ENCODE measurements at regions not wholly inside any gene's neighbourhood (a gene's known extent, or its start where the extent isn't known, plus 50 kb on each side); places are given as distances from the start of the nearest gene placed in this dataset.
A peak's percentile ranks its signal among the peaks of the same experiment; 100 is the strongest.
"Not testable (repeated sequence)": the region's sequence is repeated elsewhere in the genome, so short reads cannot be mapped to it uniquely, and the experiment has no call there.

DNA sequence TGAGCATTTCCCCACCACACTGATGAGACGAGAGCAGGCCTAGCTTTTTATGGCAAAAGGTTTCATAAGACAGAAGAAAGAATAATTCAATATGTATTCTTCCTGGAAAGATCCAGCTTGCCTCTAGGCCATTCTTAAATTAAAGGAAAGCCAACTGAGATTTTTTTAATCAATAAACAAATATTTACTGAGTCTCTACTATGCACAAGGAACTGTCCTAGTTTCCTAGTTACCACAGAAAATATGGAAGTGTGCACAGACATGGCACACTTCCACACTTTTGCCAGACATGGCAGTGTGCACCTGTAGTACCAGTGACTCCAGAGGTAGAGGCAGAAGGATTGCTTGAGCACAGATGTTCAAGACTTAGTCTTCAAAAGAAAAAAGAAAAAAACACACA lies 281.0 kb downstream of the CETN3 start:
- no peak for DNase-seq

DNA sequence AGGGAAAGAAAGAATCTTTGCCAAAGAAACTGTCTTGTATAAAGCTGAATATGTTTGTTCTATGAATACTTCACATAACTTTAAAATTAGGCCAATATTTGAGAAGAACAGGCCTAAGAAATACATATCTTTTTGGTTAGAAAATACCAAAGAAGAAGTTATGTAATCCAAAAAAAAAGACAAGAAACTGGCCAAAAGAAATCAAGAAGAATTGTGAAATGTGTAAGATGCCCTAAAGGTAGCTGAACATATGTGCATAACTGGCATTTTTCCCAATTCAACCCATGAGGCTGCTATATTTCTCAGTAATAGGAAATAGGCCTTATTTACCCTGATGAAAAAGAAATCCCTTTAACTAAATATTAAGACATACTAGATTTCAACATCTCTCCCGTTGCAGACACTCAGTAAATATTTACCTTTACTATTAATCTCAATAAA lies 290.0 kb downstream of the CETN3 start:
- peak in 1 of 2 experiments; percentile 28 for DNase-seq

DNA sequence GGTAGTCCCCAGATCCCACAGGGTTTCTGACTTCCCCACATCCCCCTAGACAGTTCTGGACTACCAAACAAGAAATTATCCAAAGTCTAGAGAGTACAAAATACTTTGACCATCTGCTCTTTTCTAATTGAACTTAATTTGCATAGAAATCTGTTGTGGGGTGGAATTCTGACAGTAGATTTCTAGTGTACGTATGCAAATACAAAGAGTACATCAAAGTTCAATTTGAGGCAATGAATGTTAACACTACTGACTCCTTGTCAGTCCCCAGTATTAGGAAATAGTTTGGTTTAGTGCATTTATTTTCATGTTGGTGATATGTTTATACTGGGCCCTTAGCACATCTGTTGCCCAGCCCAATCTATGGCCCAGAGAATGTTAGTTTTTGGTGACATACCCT lies 292.6 kb downstream of the CETN3 start:
- no peak for DNase-seq

DNA sequence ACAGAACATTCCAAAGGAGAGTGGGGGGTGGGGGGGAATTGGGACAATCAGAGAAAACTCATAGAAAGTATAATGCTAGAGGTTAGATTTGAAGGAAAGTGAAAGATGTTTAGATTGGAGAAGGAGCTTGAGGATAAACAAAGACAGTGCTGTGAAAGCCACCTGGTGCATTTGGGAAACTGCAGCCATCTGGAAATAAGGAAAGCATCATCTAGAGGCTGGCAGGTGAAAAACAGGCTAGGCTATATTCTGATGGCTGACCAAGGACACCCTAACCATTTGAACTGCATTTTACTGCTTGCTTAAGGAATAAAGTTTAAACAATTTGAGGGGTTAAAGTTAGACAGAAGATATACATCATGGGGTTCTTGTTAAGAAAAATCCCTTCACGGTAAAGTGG lies 296.4 kb downstream of the CETN3 start:
- no peak for DNase-seq

DNA sequence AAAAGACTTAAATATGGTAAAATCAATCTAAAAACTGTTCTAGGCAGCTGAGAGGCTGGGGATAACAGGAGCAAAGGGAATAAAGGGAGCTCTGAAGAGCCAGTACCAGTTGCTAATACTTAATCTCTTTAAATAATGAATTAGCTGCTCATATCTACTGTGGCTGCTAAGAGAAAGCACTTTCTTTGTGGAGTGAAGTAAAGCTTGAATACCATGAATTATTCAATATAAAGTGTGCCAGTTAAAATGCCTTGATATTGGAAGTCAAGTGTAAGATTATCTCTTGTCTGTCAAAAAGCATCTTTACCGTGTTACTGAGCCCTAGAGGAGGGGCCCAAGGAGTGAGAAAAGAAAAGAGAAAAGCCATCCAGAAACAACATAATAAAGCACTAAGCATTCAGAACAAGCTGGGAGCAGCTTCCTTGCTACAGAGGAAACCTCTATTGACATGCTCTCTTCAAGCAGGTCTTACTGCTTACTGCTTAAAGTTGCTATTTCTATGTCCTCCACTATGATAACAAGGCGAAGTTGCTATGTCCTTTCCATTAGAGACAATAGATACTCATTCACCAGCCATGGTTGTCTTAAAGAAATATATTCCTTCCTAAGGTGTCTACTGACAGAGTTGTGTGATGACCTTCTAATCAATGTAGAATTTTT lies 297.4 kb downstream of the CETN3 start:
- DNase-seq, result no peak

DNA sequence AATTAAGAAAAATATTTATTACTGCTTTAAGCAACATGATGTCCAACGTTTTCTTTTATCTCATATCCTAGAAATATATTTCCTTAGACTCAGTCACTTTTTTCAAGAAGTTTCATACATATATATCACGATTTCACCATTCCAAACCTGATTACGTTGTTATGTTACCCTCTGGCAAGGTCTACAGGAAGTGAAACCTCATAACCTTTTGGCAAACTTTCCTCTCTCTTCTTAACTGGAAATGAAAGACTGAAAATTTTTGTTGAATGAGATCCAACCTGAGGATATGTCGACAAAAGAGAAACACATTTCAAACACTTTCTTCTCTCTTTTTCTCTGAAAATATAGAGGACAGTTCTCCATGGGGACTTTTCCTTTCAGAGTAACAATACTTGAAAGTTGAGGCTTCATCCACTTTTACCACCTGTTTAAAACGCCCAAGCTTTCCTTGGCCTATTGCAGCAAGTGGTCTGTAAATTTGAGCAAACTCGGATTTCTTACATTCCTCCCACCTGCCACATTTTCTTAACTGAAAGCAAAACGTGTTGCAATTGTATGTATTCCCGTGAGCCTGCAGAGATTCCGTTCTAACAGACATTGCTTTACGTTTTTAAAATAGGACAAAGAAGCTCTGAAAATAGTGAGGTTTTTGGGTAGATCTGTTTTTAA lies 298.1 kb downstream of the CETN3 start:
- no peak for DNase-seq

DNA sequence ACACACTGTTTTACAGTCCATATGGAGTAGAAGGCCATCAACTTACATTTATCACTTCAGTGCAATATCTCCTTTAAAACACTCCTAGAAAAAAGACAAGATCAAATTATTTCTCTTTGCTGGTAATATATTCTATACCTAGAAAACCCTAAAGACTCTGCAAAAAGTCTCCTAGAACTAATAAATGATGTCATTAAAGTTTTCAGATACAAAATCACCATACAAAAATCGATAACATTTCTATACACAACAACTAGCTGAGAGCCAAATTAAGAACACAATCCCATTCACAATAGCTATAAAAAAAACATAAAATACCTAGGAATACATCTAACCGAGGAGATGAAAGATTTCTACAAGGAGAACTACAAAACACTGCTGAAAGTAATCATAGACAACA lies 300.3 kb downstream of the CETN3 start:
- DNase-seq, result no peak

DNA sequence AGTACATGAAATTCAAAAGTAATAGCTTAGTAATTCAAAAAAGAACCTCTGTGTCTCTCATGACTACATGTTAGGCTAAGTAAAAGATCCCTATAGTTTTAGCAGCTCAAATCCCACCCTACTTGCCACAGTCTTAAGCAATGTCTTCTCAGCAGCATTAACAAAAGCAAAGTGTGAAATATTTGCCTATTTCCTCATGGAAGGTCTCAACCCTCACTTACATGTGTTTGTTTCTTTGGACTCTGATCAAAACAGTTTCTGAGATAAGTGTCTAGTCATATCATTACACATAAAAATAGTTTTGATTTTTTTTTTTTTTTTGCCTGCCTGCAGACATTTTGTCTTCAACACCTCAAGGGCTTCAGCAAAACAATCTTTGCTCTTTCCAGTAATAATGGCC lies 310.5 kb downstream of the CETN3 start:
- no peak for DNase-seq

DNA sequence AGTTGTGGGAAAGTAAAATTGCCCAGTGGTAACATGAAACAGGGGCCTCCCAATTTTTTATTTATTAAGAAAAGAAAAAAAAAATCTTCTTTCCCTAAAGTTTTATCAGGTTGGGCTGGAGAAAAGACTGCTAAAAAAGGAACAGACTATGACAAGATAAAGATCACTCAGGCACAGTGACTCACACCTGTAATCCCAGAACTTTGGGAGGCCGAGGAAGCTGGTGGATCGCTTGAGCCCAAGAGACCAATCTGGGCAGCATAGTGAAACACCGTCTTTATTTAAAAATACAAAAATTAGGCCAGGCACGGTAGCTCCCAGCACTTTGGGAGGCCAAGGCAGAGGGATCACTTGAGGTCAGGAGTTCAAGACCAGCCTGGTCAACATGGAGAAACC lies 312.5 kb downstream of the CETN3 start:
- DNase-seq, result no peak

DNA sequence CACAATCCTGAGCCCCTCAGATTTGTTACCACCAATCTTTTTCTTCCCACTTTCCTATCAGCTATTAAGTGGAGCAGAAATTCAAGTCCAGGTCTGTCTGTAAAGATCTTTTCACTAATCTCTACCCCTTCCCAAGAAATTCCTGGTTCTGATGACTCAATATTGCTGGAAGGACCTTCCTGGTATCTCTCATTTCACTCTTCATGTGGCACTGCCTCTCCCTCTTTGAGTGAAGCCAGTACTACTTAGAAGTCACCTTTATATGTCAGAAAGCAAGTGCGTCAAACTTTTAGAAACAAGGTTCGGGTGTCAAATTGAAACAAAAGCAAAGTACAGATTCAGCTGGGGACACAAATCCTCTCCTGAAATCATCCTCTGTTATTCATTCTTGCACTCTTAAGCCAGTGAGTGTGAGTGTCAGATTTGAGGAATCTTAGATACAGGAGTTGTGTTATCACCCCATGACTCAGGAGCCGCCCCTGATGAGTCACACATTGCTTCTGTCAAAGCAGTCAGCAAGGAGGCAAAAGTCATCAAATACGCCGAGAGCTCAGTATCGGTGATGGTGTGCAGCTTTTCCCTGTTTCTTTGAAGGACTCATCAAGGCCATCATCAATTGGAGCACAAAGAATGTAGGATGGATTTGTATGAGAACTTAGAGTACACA lies 313.0 kb downstream of the CETN3 start:
- DNase-seq, result no peak

DNA sequence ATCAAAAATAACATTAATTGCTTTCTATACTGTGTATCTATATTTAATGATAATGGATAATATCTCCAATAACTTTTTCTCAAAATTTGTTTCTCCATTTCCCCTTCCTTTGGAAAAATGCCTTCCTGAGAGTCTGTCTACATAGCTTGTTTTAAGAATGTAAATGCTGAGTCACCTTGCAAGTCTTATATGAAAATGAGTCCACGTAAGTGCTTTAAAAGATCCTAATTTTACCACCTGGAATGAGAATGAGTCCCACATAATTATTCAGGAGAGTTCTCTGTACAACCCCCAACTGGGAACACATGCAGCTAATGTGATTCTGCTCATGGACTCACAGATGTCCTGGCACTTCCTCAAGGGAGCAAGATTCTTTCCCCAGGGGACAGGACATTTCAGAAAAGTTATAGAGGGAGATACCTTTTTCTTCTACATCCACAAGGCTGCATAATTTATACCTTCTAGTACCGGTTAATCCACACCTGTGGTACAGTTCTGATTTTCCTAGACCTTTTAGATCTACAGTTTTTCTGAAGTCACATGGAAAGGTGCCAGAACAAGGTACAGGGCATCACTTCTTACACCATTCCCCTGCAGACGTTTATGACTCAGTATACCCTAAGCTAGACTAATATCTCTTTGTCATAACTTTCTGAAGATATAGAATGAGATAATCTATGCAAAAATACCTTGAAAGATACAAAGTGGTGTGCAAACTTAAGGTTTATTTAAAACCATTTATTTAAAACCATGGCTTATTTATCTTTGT lies 314.1 kb downstream of the CETN3 start:
- no peak for DNase-seq

DNA sequence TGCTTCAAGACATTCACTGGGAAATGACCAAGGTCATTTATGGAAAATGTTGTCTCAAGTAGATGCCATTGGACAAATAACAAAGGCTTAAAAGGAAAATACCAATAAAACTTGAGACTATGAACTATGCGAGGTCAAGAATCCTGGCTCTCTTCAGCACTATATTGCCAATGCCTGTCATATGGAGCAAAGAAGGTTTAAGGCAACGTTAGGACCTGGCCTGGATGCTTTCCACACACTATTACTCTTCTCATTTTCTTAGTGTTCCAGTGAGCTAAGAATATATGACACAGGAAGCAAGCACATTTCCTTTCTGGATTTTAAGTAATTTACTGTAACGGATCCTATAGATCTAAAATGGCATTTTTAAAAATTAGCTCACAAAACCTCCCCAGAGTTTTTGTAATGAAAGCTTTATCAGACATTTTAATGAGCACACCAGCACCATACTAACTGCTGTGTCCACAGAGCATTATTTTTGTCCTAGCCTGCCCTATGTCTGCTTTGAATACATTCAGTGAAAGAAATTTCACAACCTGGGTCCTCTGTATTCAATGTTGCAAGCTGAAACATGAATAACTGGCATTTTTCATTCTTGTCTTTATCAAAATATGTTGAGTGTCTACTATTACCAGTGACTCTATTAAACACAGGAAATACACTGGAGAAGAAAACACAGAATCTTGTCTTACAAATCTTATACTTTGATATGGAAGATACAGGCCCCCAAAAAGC lies 315.6 kb downstream of the CETN3 start:
- DNase-seq, result no peak

DNA sequence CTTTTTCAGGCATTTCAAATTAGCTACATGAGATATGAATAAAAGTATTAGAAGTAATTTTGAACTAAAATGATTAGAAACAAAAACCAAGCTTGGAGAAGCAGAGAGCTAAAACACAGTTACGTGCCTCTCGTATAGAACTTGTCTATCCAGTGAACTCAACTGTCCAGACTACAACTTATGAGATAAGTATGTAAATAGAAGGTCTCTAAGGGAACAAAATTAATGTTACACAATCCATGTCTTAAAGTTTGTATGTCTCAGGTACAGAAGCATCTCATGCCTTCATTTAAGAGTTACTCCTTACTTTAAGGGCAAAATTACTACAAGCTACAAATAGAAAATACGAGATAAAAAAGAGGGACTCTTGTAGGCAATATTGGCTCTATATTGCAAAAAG lies 316.8 kb downstream of the CETN3 start:
- no peak for DNase-seq

DNA sequence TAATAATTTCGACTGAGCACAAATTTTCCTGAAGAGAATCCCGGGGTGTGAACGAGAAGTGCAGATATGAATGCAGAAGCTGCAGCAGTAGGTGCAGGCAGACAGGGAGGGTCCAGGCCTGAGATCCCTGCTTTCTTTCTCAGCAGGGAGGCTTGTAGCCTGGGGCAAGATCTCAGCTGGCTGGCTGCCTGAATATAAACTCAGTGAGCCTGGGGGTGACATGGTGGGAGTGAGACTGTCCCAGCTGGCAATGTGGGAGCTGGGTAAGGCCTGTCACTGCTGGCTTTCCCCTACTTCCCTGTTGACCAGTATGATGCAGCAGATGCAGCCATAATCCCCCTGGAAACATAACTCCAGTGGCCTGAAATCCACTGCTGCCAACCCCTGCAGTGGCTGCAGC lies 325.2 kb downstream of the CETN3 start:
- DNase-seq, result no peak

DNA sequence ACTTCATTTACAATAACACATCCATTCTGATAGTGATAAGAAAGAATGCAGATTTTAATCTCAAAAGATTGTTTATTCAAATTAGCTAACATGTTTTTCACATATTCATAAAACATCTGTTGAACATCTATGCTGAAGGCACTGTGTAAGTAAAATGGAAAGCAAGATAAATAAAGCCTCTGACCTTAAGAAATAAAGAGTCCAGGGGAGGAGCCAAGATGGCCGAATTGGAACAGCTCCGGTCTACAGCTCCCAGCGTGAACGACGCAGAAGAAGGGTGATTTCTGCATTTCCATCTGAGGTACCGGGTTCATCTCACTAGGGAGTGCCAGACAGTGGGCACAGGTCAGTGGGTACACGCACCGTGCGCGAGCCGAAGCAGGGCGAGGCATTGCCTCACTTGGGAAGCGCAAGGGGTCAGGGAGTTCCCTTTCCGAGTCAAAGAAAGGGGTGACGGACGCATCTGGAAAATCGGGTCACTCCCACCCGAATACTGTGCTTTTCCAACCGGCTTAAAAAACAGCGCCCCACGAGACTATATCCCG lies 336.5 kb downstream of the CETN3 start:
- not testable (repeated sequence) for DNase-seq

DNA sequence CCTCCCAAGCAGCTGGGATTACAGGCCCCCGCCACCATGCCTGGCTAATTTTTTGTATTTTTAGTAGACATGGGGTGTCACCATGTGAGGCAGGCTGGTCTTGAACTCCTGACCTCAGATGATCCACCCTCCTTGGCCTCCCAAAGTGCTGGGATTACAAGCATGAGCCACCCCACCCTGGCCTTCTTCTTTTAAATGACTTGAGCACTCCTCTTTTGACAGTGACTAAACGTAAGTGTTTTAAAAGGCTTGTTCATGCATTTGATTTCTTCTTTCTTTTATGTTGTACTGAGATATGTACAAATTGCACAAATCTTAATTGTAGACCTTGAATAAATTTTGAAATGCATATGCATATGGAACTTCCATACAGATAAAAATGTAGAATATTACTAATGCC lies 337.9 kb downstream of the CETN3 start:
- DNase-seq, result no peak

DNA sequence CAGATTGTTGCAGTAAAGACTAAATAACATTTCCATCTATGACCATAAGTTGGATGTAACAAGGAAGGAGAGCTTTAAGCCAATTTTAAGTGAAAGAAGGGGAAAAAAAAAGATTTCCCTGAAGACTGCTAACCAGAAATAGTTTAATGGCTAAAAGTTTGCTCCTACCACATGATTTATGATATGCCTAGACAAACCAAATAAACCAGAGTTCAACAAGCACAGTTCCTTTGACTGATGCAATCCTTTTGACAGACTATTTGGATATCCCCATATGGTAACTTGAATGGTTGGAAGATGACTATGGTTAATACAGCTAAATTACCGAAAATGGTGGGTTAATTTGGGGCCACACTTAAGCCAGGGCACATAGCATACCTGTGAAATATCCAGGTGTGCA lies 338.5 kb downstream of the CETN3 start:
- no peak for DNase-seq

DNA sequence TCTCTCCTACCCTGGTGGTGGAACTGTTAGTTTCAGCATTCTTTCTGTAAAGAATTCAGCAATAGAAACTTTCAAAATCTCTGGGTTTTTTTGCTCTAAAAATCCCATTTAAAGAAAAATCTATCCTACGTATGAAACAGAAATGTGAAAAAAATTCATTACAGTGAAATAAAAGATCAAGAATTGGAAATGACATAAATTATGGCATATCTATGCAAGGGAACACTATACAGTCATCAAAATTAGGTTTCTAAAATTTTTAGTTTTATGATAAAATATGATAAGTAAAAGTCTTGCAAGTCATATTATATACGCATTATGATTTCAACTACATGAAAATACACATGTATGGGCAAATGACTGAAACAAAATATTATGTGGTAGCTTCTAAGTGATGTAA lies 342.6 kb downstream of the CETN3 start:
- no peak for DNase-seq

DNA sequence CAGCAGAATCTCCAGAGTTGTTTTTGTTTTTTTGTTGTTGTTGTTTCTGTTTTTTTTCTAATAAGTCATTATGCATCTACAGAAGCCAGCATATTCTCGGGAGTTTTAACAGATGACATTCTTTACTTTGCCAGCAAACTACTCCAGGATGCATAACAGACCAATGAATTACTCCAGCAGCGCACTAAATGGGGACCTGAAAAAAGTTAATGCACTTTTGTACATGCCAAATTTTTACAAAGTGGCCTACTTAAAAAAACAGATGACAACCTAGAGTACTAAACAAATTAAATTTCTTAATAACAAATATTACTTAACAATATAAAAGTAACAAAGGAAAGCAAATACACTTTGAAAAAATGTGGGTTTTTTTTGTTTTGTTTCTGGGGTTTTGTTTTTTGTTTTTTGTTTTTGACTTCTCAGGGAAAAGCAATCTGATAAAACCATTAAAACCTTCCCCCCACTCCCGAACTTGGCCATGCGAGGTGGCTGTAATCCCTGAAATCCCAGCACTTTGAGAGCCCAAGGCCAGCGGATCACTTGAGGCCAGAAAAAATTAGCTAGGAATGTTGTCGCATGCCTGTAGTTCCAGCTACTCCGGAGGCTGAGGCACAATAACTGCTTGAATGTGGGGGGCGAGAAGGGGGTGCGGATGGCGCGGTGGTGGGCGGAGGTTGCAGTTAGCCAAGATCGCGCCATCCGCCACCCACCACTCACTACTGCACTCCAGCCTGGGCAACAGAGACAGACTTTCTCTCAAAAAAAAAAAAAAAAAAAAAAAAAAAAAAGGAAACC lies 352.4 kb downstream of the CETN3 start:
- no peak for DNase-seq

DNA sequence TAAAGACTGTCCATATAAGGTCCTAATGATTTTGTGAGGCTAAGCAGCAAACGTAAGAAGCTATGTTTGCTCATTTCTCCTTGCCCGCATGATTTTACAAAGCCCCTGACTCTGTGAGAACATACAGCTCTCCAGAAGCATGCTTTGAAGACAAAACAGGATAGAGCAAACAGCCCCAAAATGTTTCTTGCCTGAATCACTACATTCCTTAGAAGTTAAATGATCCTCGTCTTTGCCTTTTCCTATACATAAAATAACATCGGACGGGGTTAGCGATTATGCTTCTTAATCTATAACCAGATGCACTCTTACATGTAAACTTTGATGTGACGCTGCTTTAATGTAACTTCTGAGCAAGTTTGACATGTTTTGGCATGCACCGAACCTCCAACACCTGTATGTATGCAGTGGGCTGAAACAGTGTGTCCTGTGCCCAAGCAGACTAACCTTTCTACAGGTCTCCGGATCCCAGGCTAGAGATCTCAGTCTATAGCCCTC lies 353.7 kb downstream of the CETN3 start:
- DNase-seq, result no peak

DNA sequence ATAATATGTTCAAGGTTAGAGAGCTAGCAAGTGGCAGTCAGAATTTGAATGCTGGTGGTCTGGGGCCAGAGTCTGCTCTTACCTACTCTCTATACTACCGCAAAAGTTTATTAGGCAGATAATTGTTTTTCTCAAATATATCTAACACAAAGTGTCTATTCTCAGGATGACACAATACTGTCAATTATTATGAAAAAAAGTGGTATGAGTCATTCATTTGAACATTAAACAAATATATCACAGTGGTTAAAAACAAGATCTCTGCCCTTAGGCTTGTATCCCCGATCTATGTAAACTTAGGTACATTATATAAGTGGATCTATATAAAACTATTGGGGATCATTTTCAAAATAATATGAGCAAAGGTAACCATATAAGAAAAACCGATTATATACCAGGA lies 354.9 kb downstream of the CETN3 start:
- DNase-seq, result no peak

DNA sequence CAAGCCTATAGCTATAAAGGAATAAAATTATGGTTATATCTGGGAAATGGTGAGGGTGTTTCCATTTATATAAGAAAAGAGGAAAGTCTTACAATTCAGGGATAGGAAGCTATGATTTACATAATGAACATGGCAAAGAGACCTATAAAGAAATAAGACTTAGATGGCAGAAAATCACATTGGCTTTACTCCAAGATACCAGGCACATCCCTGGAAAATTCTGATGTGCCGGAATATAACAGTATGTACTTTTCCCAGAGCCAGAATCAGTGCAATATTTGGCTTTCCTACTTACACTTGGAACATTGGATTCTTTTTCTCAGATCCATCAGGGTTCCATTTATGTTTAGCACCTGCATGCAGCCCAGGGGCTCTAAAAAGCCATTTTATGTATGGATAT lies 357.8 kb downstream of the CETN3 start:
- no peak for DNase-seq
